IMR-90 (cell line): ENCODE measurements at regions not wholly inside any gene's neighbourhood (a gene's known extent, or its start where the extent isn't known, plus 50 kb on each side); places are given as distances from the start of the nearest gene placed in this dataset.

Experiments
- ATAC-seq: fragments of 200-7000 bp; cut with Tn5 transposase; 2 replicates; pipeline ENCODE4 v1.9.1; 2020; ENCODE audit warnings: low read depth, mild to moderate bottlenecking, moderate library complexity
- BruUV-seq: library from RNA; stranded (reverse); fragments of 400-500 nt; replicated peaks from 2 replicates; lab custom pipeline; 2021; lab: Mats Ljungman, UMichigan
- CTCF ChIA-PET: fragments of 300-600 bp; formaldehyde crosslinking; extraction: SDS; loops from one replicate; lab custom pipeline; 2021; ENCODE audit warnings: antibody characterized with exemption; lab: Yijun Ruan, JAX
- POLR2A ChIA-PET: fragments of 300-600 bp; sonication (Branson Sonifier 250); formaldehyde crosslinking; loops from one replicate; lab custom pipeline; 2022; ENCODE audit warnings: antibody characterized with exemption; ENCODE audit not compliant: unreplicated experiment; lab: Charles Lee
- DNase-seq: peaks from one replicate; pipeline ENCODE4 v3.0.0; 2013
- H2AFZ ChIP-seq: replicated peaks from 2 replicates; pipeline ENCODE3; 2013; ENCODE audit warnings: low read length, mild to moderate bottlenecking; ENCODE audit not compliant: poor library complexity
- H2AK5ac ChIP-seq: 2 replicates; pipeline ENCODE4 v1.6.1; 2013; ENCODE audit warnings: low read depth, low read length, inconsistent platforms
- H2AK9ac ChIP-seq: replicated peaks from 2 replicates; pipeline ENCODE3; 2013; ENCODE audit warnings: mild to moderate bottlenecking, low read depth, low read length, moderate library complexity; ENCODE audit not compliant: poor library complexity
- H2BK120ac ChIP-seq: 2 replicates; pipeline ENCODE4 v1.6.1; 2013; ENCODE audit warnings: low read depth, low read length, inconsistent platforms
- H2BK15ac ChIP-seq: 3 replicates; pipeline ENCODE4 v1.6.1; 2013; ENCODE audit warnings: low read depth, low read length, inconsistent platforms
- H2BK20ac ChIP-seq: 2 replicates; pipeline ENCODE4 v1.6.1; 2013; ENCODE audit warnings: low read depth, mild to moderate bottlenecking, inconsistent platforms, low read length, moderate library complexity
- H2BK5ac ChIP-seq: 2 replicates; pipeline ENCODE4 v1.6.1; 2013; ENCODE audit warnings: mild to moderate bottlenecking, low read depth, low read length, inconsistent platforms; ENCODE audit not compliant: poor library complexity, severe bottlenecking
- H3K14ac ChIP-seq: replicated peaks from 2 replicates; pipeline ENCODE4 v1.6.1; 2013; ENCODE audit warnings: low read depth, low read length, inconsistent platforms
- H3K18ac ChIP-seq: 2 replicates; pipeline ENCODE4 v1.6.1; 2013; ENCODE audit warnings: low read depth, low read length, control low read depth
- H3K23ac ChIP-seq: 2 replicates; pipeline ENCODE4 v1.6.1; 2013; ENCODE audit warnings: low read depth, low read length, inconsistent platforms
- H3K27ac ChIP-seq: 2 replicates; pipeline ENCODE4 v1.5.1; 2013; ENCODE audit warnings: mild to moderate bottlenecking, control low read depth, low read length; ENCODE audit not compliant: insufficient read depth
- H3K27me3 ChIP-seq: 2 replicates; pipeline ENCODE4 v1.6.1; 2013; ENCODE audit warnings: low read length; ENCODE audit not compliant: control insufficient read depth, insufficient read depth
- H3K36me3 ChIP-seq: 2 replicates; pipeline ENCODE4 v1.6.1; 2013; ENCODE audit warnings: low read length, mixed read lengths; ENCODE audit not compliant: control insufficient read depth, insufficient read depth
- H3K4ac ChIP-seq: 2 replicates; pipeline ENCODE4 v1.6.1; 2013; ENCODE audit warnings: low read depth, low read length, inconsistent platforms
- H3K4me1 ChIP-seq: 2 replicates; pipeline ENCODE4 v1.6.1; 2013; ENCODE audit warnings: low read length, mixed read lengths; ENCODE audit not compliant: control insufficient read depth, insufficient read depth
- H3K4me2 ChIP-seq: 2 replicates; pipeline ENCODE4 v1.6.1; 2013; ENCODE audit warnings: low read depth, mild to moderate bottlenecking, control low read depth, low read length, moderate library complexity
- H3K4me3 ChIP-seq: 2 replicates; pipeline ENCODE4 v1.5.1; 2013; ENCODE audit warnings: low read depth, mild to moderate bottlenecking, control low read depth, low read length, moderate library complexity; ENCODE audit not compliant: insufficient read depth
- H3K56ac ChIP-seq: 2 replicates; pipeline ENCODE4 v1.6.1; 2013; ENCODE audit warnings: low read length, inconsistent platforms; ENCODE audit not compliant: insufficient read depth; ENCODE audit errors: extremely low read depth
- H3K79me1 ChIP-seq, 2 experiments: 2 replicates each; pipeline ENCODE4 v1.6.1; 2013; ENCODE audit warnings: low read length in 2 of 2, inconsistent platforms in 1 of 2, low read depth in 1 of 2
- H3K9ac ChIP-seq: 2 replicates; pipeline ENCODE4 v1.6.1; 2013; ENCODE audit warnings: low read depth, low read length, control low read depth
- H3K9me1 ChIP-seq: 2 replicates; pipeline ENCODE4 v1.6.1; 2013; ENCODE audit warnings: low read length, inconsistent platforms; ENCODE audit not compliant: insufficient read depth
- H3K9me3 ChIP-seq: 2 replicates; pipeline ENCODE4 v1.6.1; 2013; ENCODE audit warnings: low read length; ENCODE audit not compliant: control insufficient read depth, insufficient read depth
- H4K20me1 ChIP-seq: 2 replicates; pipeline ENCODE4 v1.6.1; 2013; ENCODE audit warnings: low read length, inconsistent platforms; ENCODE audit not compliant: insufficient read depth
- H4K5ac ChIP-seq: 2 replicates; pipeline ENCODE4 v1.6.1; 2013; ENCODE audit warnings: mild to moderate bottlenecking, low read depth, low read length, control low read depth
- H4K8ac ChIP-seq, 2 experiments: 2 replicates each; pipeline ENCODE4 v1.6.1; 2013; ENCODE audit warnings: low read depth in 2 of 2, low read length in 2 of 2, control low read depth in 1 of 2, inconsistent platforms in 1 of 2
- H4K91ac ChIP-seq: 2 replicates; pipeline ENCODE4 v1.6.1; 2013; ENCODE audit warnings: low read depth, low read length, inconsistent platforms; ENCODE audit not compliant: insufficient read depth
- CEBPB ChIP-seq: IDR thresholded peaks from 2 replicates; pipeline ENCODE4 v1.6.1; 2012; ENCODE audit warnings: low read depth, low read length, improper control_type of control experiment
- CTCF ChIP-seq: conservative IDR thresholded peaks from 2 replicates; pipeline ENCODE4 v1.5.1; 2012; ENCODE audit warnings: mild to moderate bottlenecking, low read depth, low read length, improper control_type of control experiment
- ELK1 ChIP-seq: fragments of 150-350 bp; IDR thresholded peaks from 2 replicates; pipeline ENCODE4 v1.6.1; 2016; ENCODE audit warnings: low read depth, mild to moderate bottlenecking, low read length, moderate library complexity, borderline replicate concordance
- RFX5 ChIP-seq: IDR thresholded peaks from 2 replicates; pipeline ENCODE4 v1.8.0; 2012; ENCODE audit warnings: low read depth, mild to moderate bottlenecking, low read length, moderate library complexity
- SMC3 ChIP-seq: fragments of 150-350 bp; IDR thresholded peaks from 2 replicates; pipeline ENCODE4 v1.6.1; 2016; ENCODE audit warnings: low read depth, mild to moderate bottlenecking, antibody characterized with exemption, low read length, moderate library complexity
- WGBS, 2 experiments: methylation state at CpG; one replicate each; pipeline versions ENCODE4 v1.1.5 to v1.1.7; 2013; ENCODE audit warnings: missing lambda C conversion rate in 2 of 2; ENCODE audit not compliant: insufficient read length in 1 of 2; ENCODE audit errors: extremely low coverage in 2 of 2; 5-methylcytosine and 5-hydroxymethylcytosine counted together
- dilution Hi-C: fragments of 300-500 bp; cut with HindIII; formaldehyde crosslinking; loops from one replicate; pipeline ENCODE4 v1.14.3; 2018; ENCODE audit warnings: low sequenced_read_pairs; ENCODE audit not compliant: unreplicated experiment
- in situ Hi-C: fragments of 300-500 bp; cut with MboI; formaldehyde crosslinking; loops from 3 replicates; pipeline ENCODE4 v1.14.3; 2019; ENCODE audit warnings: low sequenced_read_pairs, inconsistent platforms, mixed read lengths
- intact Hi-C: fragments of 100-400 bp; cut with micrococcal nuclease; formaldehyde crosslinking; loops from 2 replicates; pipeline ENCODE4 v1.10.0; 2022

- CTCF ChIA-PET: interaction anchor here (1.0 kb wide), 1 partner anchor 11 kb away, joined by 3 read pairs; no protein-coding TSS in a partner anchor
- Histone ChIP-seq H4K20me1 (no peaks in the 10 kb centered on the region), H3K9ac (no peak overlapping the region)
Measured at GRCh38 chr1:199710974-199711373, 316.5 kb upstream of the NR5A2 start.

More at GRCh38 chr1:199710974-199711373, 316.5 kb upstream of the NR5A2 start:
- no peak overlapping the region for H2BK120ac ChIP-seq
- H3K4me1 ChIP-seq: no peaks in the 10 kb centered on the region
- no peak overlapping the region for H4K91ac ChIP-seq
- no peak overlapping the region for H4K8ac ChIP-seq
- no peak for DNase-seq
- H4K5ac ChIP-seq: no peak overlapping the region
- TF ChIP-seq ELK1: no peak
- no peak for TF ChIP-seq CTCF
- no peak for TF ChIP-seq SMC3
- no peak for TF ChIP-seq RFX5
- TF ChIP-seq CEBPB: no peak
- H2BK20ac ChIP-seq: no peak overlapping the region
- H2BK5ac ChIP-seq: no peak overlapping the region
- no peak overlapping the region for H3K23ac ChIP-seq
- H2AK9ac ChIP-seq: no peak overlapping the region
- H3K18ac ChIP-seq: no peak overlapping the region
- no peak overlapping the region for H3K27ac ChIP-seq
- intact Hi-C loops (no loop called here), dilution Hi-C loops (no loop called here), in situ Hi-C loops (no loop called here)
- H3K27me3 ChIP-seq: no peaks in the 10 kb centered on the region; the same call in 1 of the 2 replicates
- H3K36me3 ChIP-seq: no peaks in the 10 kb centered on the region
- no peak overlapping the region for H2BK15ac ChIP-seq
- no peaks in the 10 kb centered on the region for H3K9me1 ChIP-seq
- no TSS peak for BruUV-seq
- H3K56ac ChIP-seq: no peak overlapping the region
- WGBS, 2 experiments: no CpG with 5 or more reads among the region's 2 CpGs
- H3K9me3 ChIP-seq: 0 out of 2 replicates have a peak, but pooled peaks cover 2% of the 10 kb centered on the region
- no peak overlapping the region for H3K14ac ChIP-seq
- H3K79me1 ChIP-seq: no peaks in the 10 kb centered on the region
- POLR2A ChIA-PET: no interaction called here
- no peak overlapping the region for H2AK5ac ChIP-seq
- ATAC-seq: no peak
- H3K4me3 ChIP-seq: no peak overlapping the region
- no peak overlapping the region for H3K4me2 ChIP-seq
- H3K4ac ChIP-seq: no peak overlapping the region
- H2AFZ ChIP-seq: no peak overlapping the region
